ENCODE measurements at regions not wholly inside any gene's neighbourhood (a gene's known extent, or its start where the extent isn't known, plus 50 kb on each side); places are given as distances from the start of the nearest gene placed in this dataset.

- no peak for TF ChIP-seq TAF1 (IDR thresholded peaks at IDR 0.05; ENCODE audit: low read depth)
- no peak for TF ChIP-seq TCF12 (IDR thresholded peaks at IDR 0.05; ENCODE audit: low read depth)
- TF ChIP-seq CREB1 (IDR thresholded peaks at IDR 0.05; ENCODE audit: low read depth), result no peak
- TF ChIP-seq RAD21 (IDR thresholded peaks at IDR 0.05; ENCODE audit: low read depth), result no peak
- TF ChIP-seq EGR1 (IDR thresholded peaks at IDR 0.05), result no peak
- no peak for TF ChIP-seq YY1 (IDR thresholded peaks at IDR 0.05; ENCODE audit: low read depth)
- no peak for TF ChIP-seq MAX (IDR thresholded peaks at IDR 0.05)
- no peak for TF ChIP-seq NFIC (IDR thresholded peaks at IDR 0.05)
- no peak for TF ChIP-seq FOXM1 (IDR thresholded peaks at IDR 0.05; ENCODE audit: borderline replicate concordance, low read depth)
- TF ChIP-seq, protein P1, sequence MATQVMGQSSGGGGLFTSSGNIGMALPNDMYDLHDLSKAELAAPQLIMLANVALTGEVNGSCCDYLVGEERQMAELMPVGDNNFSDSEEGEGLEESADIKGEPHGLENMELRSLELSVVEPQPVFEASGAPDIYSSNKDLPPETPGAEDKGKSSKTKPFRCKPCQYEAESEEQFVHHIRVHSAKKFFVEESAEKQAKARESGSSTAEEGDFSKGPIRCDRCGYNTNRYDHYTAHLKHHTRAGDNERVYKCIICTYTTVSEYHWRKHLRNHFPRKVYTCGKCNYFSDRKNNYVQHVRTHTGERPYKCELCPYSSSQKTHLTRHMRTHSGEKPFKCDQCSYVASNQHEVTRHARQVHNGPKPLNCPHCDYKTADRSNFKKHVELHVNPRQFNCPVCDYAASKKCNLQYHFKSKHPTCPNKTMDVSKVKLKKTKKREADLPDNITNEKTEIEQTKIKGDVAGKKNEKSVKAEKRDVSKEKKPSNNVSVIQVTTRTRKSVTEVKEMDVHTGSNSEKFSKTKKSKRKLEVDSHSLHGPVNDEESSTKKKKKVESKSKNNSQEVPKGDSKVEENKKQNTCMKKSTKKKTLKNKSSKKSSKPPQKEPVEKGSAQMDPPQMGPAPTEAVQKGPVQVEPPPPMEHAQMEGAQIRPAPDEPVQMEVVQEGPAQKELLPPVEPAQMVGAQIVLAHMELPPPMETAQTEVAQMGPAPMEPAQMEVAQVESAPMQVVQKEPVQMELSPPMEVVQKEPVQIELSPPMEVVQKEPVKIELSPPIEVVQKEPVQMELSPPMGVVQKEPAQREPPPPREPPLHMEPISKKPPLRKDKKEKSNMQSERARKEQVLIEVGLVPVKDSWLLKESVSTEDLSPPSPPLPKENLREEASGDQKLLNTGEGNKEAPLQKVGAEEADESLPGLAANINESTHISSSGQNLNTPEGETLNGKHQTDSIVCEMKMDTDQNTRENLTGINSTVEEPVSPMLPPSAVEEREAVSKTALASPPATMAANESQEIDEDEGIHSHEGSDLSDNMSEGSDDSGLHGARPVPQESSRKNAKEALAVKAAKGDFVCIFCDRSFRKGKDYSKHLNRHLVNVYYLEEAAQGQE (IDR thresholded peaks at IDR 0.05; ENCODE audit: low read depth), result no peak
- TF ChIP-seq TEAD4 (IDR thresholded peaks at IDR 0.05), result no peak
- no peak for TF ChIP-seq USF1 (IDR thresholded peaks at IDR 0.05)
These were observed 102.0 kb downstream of the HNMT start for GRCh38 chr2:138066139-138066806.

DNA sequence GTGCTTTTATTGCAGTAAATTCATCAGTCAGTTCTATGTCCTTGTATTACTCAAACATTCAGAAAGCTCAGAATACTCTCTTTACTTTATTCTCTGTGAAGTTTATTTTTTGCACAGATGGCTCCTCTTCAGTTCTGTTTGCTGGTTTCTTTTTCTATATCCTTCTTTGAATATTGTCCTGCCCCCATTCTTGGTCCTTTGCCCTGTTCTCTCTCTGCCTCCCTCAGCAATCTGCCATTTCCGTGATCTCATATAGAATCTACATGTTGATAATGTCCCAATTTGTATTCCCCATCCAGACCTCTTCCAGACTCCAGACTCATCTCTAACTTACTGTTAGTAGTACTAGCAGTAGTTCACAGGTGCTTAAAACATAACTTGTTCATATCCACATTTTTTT is 102.6 kb downstream of the HNMT start:
- TF ChIP-seq USF1 (IDR thresholded peaks at IDR 0.05) (no peak), ZBTB7A (IDR thresholded peaks at IDR 0.05; ENCODE audit: low read depth) (no peak), CEBPB (IDR thresholded peaks at IDR 0.05) (no peak)

DNA sequence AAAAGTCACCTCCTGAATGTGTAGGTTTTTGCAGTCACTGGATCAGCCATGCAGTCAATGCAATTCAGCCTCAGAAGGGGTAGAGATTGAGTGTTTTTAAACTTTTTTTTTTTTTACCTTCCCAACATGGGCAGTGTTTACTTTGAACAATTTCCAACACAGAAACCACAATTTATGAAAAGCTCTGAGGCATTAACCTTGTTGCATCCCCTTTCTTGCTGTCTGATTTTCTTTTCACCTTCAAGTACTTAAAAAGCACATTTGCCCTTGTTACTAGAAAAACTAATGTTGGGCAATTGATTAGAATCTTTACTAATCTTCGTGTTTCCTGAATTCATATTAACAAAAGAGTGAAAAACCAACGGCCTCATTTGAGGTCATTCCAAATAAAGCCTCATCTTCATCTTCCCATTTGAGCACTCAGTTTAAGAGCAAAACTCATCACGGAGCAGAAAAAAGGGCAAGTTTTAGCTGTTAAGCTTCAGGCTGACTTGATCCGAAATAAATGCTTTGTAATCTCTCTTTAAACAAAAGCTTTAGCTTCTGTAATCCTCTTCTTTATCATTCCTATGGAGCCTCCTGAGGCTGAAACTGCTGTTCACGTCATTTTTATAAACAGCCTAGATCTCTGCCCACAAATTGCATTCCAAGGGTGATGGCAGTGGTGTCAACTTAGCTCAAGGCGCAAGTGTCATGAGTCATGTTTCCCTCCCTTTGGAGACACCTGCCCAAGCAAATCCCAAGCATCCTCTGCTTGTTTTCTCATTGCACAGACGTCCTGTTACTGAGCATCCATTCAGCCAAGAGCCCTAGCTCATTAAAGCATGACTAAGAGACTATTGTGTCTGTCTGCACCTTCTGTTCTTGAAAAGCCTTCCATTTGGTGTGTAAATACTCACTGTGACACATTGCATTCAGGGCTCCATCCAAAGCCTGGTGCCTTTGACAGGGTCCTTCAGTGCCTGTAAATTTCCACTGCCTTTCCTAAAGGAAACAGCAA is 107.7 kb downstream of the HNMT start:
- TF ChIP-seq EGR1 (IDR thresholded peaks at IDR 0.05), result no peak
- TF ChIP-seq MAX (IDR thresholded peaks at IDR 0.05), result no peak

DNA sequence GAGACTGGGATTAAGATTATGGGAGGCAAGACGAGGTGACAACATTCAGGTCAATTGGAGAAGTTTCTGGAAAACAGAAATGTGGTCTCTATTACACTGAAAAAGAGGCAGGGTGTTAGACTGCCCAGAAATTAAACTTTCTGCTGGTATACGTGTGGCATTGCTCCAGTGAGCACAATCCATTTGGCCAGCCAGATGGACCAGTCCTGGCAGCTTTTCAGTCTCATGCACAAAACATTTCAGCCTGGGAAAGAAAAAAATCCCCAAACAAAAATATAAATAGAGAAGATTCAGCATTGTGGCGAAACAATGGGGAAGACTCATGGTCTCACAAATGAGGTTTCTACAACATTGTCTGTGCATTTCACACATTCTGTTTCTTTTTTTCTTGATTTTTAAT is 113.9 kb downstream of the HNMT start:
- no peak for TF ChIP-seq TAF1 (IDR thresholded peaks at IDR 0.05; ENCODE audit: low read depth)
- TF ChIP-seq TCF12 (IDR thresholded peaks at IDR 0.05; ENCODE audit: low read depth), result no peak
- TF ChIP-seq CREB1 (IDR thresholded peaks at IDR 0.05; ENCODE audit: low read depth), result no peak
- TF ChIP-seq EGR1 (IDR thresholded peaks at IDR 0.05), result no peak
- TF ChIP-seq CEBPB (IDR thresholded peaks at IDR 0.05), result no peak
- TF ChIP-seq YY1 (IDR thresholded peaks at IDR 0.05; ENCODE audit: low read depth), result no peak
- TF ChIP-seq, protein P1 (IDR thresholded peaks at IDR 0.05; ENCODE audit: low read depth), result no peak
- TF ChIP-seq ZBTB7A (IDR thresholded peaks at IDR 0.05; ENCODE audit: low read depth), result no peak
- no peak for TF ChIP-seq EP300 (IDR thresholded peaks at IDR 0.05; ENCODE audit: borderline replicate concordance)
- TF ChIP-seq FOXM1 (IDR thresholded peaks at IDR 0.05; ENCODE audit: borderline replicate concordance, low read depth), result no peak
- TF ChIP-seq TEAD4 (IDR thresholded peaks at IDR 0.05), result no peak
- TF ChIP-seq MAX (IDR thresholded peaks at IDR 0.05), result no peak

- TF ChIP-seq CREB1 (IDR thresholded peaks at IDR 0.05; ENCODE audit: low read depth) (no peak), MAX (IDR thresholded peaks at IDR 0.05) (no peak), CEBPB (IDR thresholded peaks at IDR 0.05) (no peak), FOXM1 (IDR thresholded peaks at IDR 0.05; ENCODE audit: borderline replicate concordance, low read depth) (no peak)
These were observed 115.7 kb downstream of the HNMT start for GRCh38 chr2:138079976-138080375.

Data from Ishikawa (cell line).